ENCODE measurements at regions not wholly inside any gene's neighbourhood (a gene's known extent, or its start where the extent isn't known, plus 50 kb on each side); places are given as distances from the start of the nearest gene placed in this dataset.

GRCh38 chr1:56442290-56442877, 137.0 kb downstream of the PLPP3 start:
- TF ChIP-seq POLR2AphosphoS5 (IDR thresholded peaks at IDR 0.05; ENCODE audit: low read depth, low read length) (no peak), POLR2A (IDR thresholded peaks at IDR 0.05; ENCODE audit: low read depth, low read length) (no peak), TAF1 (IDR thresholded peaks at IDR 0.05; ENCODE audit: borderline replicate concordance, low read depth, low read length) (no peak)
